Activated T-cell treated with anti-CD3 and anti-CD28 coated beads, Interleukin-2, amount 50 U/mL, for 4 hours (primary cell): ENCODE measurements at regions not wholly inside any gene's neighbourhood (a gene's known extent, or its start where the extent isn't known, plus 50 kb on each side); places are given as distances from the start of the nearest gene placed in this dataset.

Experiments
- ATAC-seq, 2 donors: fragments of 200-7000 bp; cut with Tn5 transposase; one replicate each; pipeline ENCODE4 v1.10.0; 2021
- DNase-seq: peaks from one replicate; pipeline ENCODE4 v3.0.0-alpha.2; 2020
- H3K27me3 Mint-ChIP-seq: one replicate; pipeline ENCODE4 v1.8.0; 2021; ENCODE audit warnings: low read depth, mixed read lengths
- H3K36me3 Mint-ChIP-seq: one replicate; pipeline ENCODE4 v1.8.0; 2022; ENCODE audit warnings: mixed read lengths; ENCODE audit not compliant: insufficient read depth
- H3K4me1 Mint-ChIP-seq: one replicate; pipeline ENCODE4 v1.8.0; 2021; ENCODE audit warnings: low read depth, mixed read lengths
- H3K4me3 Mint-ChIP-seq: one replicate; pipeline ENCODE4 v1.8.0; 2021; ENCODE audit warnings: mild to moderate bottlenecking, moderate library complexity, mixed read lengths
- H3K9me3 Mint-ChIP-seq: one replicate; pipeline ENCODE4 v1.8.0; 2021; ENCODE audit warnings: mixed read lengths

DNA sequence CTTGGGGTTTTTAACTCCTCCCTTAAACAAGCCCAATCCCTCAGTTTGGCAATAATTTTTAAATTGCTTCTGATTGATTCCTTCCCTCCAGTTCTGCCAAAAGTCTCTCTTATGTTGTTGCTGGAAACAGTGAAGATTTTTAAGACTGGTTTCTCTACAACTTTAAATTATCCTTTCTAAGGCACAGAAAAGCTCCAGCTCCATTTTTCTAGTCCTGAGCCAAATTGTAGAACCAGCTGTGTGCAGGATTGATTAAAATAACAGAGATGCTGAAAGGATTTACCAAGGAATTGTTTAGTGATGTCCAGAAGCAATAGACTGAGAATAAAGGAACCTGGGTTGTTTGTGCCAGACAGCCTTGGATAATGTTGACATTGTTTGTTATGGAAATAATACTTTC lies 111.3 kb downstream of the NUDT12 start:
- DNase-seq: no peak
- no peak for ATAC-seq
- Mint-ChIP-seq H3K27me3 (no peaks in the 10 kb centered on the region), H3K4me3 (no peak overlapping the region), H3K4me1 (no peaks in the 10 kb centered on the region), H3K36me3 (no peaks in the 10 kb centered on the region), H3K9me3 (no peaks in the 10 kb centered on the region)

DNA sequence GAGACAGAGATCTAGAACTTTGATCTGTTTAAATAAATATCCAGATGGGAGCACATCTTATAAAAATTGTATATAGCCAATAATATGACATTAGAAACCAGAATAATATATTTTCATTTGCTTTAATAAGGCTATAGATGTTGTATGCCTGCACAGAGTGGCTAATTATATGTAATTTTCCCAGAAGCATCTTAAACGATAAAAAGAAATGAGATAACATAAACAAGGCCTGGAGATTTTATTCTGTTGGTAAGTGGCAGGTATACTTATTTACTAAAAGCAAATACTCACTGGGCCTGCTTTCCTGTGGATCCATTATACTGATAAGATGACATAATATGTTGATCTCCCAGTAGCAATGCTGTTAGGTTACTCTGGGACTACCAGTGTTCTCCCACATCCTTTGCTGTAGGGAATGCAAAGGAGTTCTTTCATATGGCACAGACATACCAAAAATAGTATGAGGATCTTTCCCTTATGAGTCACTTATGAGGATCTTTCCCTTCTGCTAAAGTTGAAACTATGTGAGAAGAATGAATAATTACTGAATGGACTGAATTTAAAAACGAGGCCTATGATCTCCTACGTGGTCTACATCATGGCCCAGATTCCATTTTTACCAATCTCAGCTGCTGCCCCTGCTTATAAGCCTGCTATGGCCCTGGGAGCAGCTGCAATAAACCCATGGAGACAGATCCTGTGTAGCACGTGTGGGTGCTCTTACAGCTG lies 112.1 kb downstream of the NUDT12 start:
- DNase-seq (no peak), ATAC-seq (no peak)
- Mint-ChIP-seq H3K27me3 (no peaks in the 10 kb centered on the region), H3K9me3 (no peaks in the 10 kb centered on the region), H3K4me1 (no peaks in the 10 kb centered on the region), H3K36me3 (no peaks in the 10 kb centered on the region), H3K4me3 (no peak overlapping the region)

DNA sequence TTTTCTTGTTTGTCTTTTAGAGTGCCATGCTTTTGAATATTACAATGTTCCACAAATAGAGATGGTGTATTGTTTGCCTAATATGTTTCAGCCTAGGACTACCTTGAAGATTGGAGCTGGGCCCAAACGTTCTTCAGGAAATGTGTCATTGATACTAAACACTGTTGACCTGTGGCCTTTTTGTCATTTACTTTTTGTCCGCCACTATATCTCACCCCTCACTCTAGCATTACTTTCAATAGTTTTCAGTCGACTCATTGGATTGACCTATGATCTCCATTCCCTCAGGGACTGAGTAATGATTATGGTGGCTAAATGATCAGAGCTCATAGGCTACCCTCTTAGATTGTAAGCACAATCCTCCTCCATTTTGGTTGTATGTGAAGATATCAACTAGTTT lies 115.8 kb downstream of the NUDT12 start:
- Mint-ChIP-seq H3K4me3 (no peak overlapping the region), H3K36me3 (no peaks in the 10 kb centered on the region), H3K27me3 (no peaks in the 10 kb centered on the region), H3K4me1 (no peaks in the 10 kb centered on the region), H3K9me3 (no peaks in the 10 kb centered on the region)
- ATAC-seq (no peak), DNase-seq (no peak)

DNA sequence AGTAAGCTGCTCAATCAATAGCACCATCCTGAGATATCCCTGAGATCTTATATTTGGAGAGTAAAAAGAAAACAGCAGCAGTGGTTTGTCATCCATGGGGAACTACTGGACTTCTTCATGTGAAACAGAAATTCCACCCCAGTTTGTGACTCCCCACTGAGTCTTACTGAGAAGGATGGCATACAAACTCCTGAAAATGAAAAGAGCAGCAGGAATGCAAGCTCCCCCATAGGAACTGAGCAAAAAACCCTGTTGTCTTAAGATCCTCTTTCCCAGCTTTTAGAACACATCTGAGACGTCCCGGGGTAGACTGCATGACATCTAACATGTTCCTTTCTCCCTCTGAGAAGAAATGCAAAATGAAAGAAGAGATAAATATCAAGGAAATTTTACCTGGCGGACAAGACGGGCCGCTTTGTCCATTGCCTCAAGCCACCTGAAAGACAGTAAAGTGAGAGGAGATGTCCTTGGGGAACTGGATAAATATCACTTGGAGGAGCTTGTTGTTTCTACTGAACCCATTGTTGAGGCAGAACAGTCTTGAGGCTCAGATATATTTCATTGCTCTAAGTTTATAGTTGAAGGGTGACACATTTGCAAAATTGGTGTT lies 117.1 kb downstream of the NUDT12 start:
- no peak for DNase-seq
- no peaks in the 10 kb centered on the region for H3K4me1 Mint-ChIP-seq
- H3K4me3 Mint-ChIP-seq: no peak overlapping the region
- H3K36me3 Mint-ChIP-seq: no peaks in the 10 kb centered on the region
- peaks cover 6% of the 10 kb centered on the region for H3K9me3 Mint-ChIP-seq
- no peak for ATAC-seq
- no peaks in the 10 kb centered on the region for H3K27me3 Mint-ChIP-seq

DNA sequence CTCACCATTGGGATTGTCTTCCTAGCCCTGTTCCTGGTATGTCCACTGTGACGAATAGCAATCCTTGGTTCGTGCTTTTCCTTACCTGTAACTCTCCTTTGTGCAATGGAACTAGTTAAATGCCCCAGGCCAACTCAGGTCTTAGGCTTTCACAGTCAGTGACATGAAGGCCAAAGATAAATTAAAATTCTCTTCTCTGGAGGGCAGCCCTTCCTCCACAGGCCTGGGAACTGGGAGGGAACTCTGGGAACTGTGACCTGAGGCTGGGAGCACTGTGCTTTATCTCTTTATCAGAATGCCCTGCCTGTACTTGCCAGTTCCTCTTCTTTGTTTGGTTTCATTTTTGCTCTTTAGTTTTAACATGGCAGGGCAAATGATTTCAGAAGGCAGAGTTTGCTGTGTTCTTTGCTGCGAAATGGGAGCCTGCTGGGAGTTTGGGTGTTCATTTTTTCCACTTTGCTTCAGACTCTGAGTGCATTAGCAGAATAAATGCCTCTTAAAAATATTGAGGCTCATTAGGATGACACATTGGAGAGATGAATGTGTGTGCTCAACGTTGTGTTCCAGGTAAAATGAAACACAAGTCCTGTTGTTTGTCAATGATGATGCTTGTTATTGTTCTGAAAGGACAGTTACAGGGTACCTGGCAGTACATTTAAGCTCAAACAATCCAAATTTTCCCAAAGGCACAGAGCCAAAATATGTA lies 118.1 kb downstream of the NUDT12 start:
- no peak for ATAC-seq
- no peaks in the 10 kb centered on the region for H3K36me3 Mint-ChIP-seq
- H3K27me3 Mint-ChIP-seq: no peaks in the 10 kb centered on the region
- DNase-seq: no peak
- no peaks in the 10 kb centered on the region for H3K4me1 Mint-ChIP-seq
- H3K4me3 Mint-ChIP-seq: no peak overlapping the region
- H3K9me3 Mint-ChIP-seq: peaks cover 16% of the 10 kb centered on the region

DNA sequence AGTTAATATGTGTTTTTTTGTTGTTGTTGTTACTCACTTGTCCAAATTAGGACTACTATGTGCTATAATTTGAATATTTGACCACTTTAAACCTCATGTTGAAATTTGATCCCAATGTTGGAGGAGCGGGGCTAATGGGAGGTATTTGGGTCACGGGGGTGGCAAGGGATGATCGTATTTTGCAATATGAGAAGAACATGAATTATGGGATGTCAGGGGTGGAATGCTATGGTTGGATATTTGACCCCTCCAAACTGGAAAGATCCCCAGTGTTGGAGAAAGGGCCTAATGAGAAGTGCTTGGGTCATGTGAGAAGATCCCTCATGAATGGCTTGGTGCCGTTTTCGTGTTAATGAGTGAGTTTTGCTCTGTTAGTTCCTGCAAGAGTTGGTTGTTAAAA lies 119.8 kb downstream of the NUDT12 start:
- Mint-ChIP-seq H3K4me1 (no peaks in the 10 kb centered on the region), H3K9me3 (peaks cover 26% of the 10 kb centered on the region), H3K36me3 (no peaks in the 10 kb centered on the region), H3K4me3 (no peak overlapping the region), H3K27me3 (no peaks in the 10 kb centered on the region)
- ATAC-seq (no peak), DNase-seq (no peak)

DNA sequence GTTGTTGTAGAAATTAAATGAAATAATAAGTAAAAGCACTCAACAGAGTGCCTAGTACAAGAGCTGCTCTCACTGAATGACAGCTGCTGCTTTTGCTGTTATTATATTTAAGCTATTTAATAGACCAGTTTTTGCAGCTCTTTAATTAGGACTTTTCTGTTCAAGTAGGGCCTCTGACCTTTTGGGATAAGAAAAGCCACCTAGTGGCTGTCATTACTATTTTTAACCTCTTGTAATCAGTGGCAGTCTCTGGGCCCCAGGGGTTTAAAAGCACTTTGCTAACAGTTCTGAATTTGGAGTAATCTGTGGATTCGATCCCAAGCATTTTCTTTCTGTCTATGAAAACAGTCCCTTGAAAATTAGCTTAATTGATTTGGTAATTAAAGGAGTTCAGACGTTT lies 121.1 kb downstream of the NUDT12 start:
- no peaks in the 10 kb centered on the region for H3K4me1 Mint-ChIP-seq
- ATAC-seq (no peak), DNase-seq (no peak)
- no peaks in the 10 kb centered on the region for H3K27me3 Mint-ChIP-seq
- peaks cover 26% of the 10 kb centered on the region for H3K9me3 Mint-ChIP-seq
- no peak overlapping the region for H3K4me3 Mint-ChIP-seq
- H3K36me3 Mint-ChIP-seq: no peaks in the 10 kb centered on the region

DNA sequence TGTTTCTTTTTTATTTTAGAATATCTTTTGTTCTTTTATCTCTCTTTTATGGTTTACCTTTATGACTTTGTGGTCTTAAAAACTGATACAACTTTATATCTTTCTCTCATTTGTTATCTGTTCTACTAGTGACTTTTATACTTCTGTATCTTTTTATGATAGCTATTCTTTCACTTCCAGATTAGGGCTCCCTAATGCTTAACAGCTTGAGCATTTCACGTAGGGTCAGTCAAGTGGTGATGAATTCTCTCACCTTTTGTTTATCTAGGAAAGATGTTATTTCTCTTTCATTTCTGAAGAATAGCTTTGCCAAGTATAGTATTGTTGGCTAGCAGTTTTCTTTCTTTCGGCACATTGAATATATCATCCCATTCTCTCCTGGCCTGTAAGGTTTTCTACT lies 123.6 kb downstream of the NUDT12 start:
- no peak for DNase-seq
- no peak overlapping the region for H3K4me3 Mint-ChIP-seq
- no peak for ATAC-seq
- H3K36me3 Mint-ChIP-seq: no peaks in the 10 kb centered on the region
- H3K4me1 Mint-ChIP-seq: no peaks in the 10 kb centered on the region
- peaks cover 26% of the 10 kb centered on the region for H3K9me3 Mint-ChIP-seq
- no peaks in the 10 kb centered on the region for H3K27me3 Mint-ChIP-seq

DNA sequence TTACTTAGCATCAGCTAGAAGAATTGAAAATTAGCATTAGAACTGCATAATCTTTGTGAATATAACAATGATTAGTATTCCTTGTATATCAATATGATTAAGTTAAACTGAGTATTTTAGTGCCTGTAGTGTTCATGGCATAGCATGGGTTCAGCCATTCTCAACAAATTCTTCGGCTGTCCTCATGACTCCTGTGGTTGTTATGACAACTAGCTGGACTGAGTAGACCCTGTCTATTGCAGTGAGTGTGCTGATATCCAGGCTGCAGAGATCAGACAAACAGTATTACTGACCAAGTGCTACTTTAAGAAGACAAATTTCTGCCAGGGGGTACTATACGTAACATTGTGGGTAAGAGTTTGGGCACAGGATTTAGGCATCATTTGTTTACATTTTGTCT lies 125.9 kb downstream of the NUDT12 start:
- DNase-seq (no peak), ATAC-seq (no peak)
- Mint-ChIP-seq H3K9me3 (peaks cover 26% of the 10 kb centered on the region), H3K36me3 (no peaks in the 10 kb centered on the region), H3K4me1 (no peaks in the 10 kb centered on the region), H3K27me3 (no peaks in the 10 kb centered on the region), H3K4me3 (no peak overlapping the region)

DNA sequence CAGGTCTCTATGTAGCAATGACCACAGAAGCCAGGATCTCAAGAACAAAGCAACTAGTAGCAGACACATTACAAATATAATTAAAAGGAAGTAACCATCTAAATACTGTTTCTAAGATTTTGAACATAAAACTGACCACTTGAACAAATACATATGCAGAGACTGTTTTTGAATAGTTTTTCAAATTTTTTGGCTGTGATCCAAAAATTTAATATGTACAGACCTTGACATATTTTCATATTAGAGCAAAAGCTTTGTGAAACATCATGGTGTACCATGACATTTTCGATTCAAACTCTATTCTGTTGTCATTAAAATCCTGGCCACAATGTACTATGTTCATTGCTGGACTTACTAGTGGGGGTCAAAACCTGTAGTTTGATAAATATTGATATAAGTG lies 126.5 kb downstream of the NUDT12 start:
- Mint-ChIP-seq H3K4me1 (no peaks in the 10 kb centered on the region), H3K4me3 (no peak overlapping the region), H3K36me3 (no peaks in the 10 kb centered on the region), H3K9me3 (peaks cover 26% of the 10 kb centered on the region), H3K27me3 (no peaks in the 10 kb centered on the region)
- DNase-seq: no peak
- ATAC-seq: no peak

DNA sequence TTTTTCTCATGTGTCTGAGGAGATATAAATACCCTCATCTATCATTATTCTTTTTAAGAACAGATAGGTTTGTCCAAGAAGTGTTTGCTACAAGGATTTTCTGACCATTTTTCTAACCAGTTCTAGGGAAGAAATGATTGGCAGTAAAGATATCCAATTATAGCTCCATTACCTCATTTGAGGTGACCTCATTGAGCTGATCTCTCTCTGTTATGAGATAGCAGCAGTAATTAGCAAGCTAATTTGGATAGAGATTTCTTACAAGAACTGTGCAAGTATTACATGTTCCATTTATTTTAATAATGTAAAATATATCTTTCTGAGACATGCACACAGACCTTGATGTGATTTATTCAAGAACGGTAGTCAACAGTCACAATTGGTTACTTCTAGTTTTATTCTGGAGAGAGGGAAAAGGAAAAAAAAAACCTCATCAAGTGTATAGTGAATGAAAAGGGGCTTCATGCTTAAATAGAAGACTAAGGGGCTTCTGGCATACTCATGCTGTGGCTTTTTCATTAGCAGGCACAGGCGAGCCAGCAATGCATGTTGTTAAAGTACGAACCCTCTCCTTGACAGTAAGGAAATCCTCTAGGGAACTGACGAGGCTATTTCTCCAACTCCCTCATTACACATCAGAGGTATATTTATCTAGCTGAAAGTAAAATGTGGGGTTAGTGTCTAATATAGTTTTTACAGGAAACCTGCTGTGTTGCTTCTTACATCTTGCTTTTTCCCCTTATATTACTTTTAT lies 127.3 kb downstream of the NUDT12 start:
- DNase-seq (no peak), ATAC-seq (no peak)
- H3K27me3 Mint-ChIP-seq: no peaks in the 10 kb centered on the region
- no peaks in the 10 kb centered on the region for H3K36me3 Mint-ChIP-seq
- H3K9me3 Mint-ChIP-seq: peaks cover 18% of the 10 kb centered on the region
- H3K4me1 Mint-ChIP-seq: no peaks in the 10 kb centered on the region
- no peak overlapping the region for H3K4me3 Mint-ChIP-seq

DNA sequence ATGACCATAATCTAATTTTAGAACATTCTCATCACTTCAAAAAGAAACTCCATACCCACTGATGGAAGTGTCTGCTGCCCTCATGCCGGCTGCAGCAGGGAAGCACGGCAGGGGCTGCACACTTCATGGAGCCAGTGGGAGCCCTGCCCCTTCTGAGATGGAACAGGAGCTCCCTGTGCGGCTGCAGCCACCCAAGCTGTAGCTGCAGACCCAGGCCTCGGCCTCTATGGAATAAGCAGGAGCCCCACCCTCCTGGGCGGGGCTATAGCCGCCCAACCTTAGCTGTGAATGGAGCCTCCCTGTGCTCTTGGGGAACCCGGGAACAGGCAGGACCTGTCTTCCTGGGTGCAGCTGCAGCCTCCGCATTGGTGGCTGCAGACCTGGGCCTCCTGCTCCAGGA lies 128.5 kb downstream of the NUDT12 start:
- no peaks in the 10 kb centered on the region for H3K27me3 Mint-ChIP-seq
- ATAC-seq (no peak), DNase-seq (no peak)
- peaks cover 7% of the 10 kb centered on the region for H3K9me3 Mint-ChIP-seq
- no peak overlapping the region for H3K4me3 Mint-ChIP-seq
- H3K36me3 Mint-ChIP-seq: no peaks in the 10 kb centered on the region
- no peaks in the 10 kb centered on the region for H3K4me1 Mint-ChIP-seq

DNA sequence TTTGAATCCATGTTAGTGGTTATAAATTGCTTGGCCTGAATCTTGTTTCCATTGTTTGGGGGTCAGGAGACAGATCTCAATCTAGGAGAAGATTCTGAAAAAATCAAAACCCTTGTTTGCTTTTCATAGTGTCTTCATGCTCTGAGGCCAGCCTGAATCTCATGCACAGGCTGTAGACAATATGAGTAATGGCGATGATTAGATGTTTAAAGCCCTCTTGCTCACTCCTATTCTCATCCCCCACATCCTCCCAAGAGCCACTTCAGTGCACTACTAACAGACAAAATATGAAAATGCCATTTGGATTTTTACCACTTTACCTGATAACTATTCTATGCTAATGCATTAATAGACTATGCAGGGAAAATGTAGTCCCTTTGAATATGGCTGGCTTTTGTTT lies 129.4 kb downstream of the NUDT12 start:
- H3K4me1 Mint-ChIP-seq: no peaks in the 10 kb centered on the region
- no peak for DNase-seq
- no peak for ATAC-seq

DNA sequence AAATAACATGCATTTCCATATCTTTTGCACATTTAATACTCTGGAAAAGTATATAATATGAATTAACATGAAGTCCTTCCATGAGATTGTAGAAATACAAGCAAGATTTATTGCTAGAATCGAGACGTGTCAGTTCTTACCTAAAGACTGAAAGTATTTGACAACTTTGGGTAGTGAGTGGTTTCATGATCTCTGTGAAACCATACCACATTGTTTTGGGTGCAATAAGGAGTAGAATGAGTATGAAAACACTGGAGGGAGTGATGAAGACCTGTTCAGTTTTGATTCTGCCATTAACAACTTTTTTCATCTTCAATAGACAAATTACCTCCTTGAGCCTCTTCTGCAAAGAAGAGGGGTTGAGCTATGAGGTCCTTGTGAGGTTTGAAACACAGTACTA lies 133.7 kb downstream of the NUDT12 start:
- Mint-ChIP-seq H3K36me3 (no peaks in the 10 kb centered on the region), H3K9me3 (no peaks in the 10 kb centered on the region), H3K27me3 (no peaks in the 10 kb centered on the region), H3K4me1 (no peaks in the 10 kb centered on the region), H3K4me3 (no peak overlapping the region)
- DNase-seq (no peak), ATAC-seq (no peak)

More for the DNA sequence above, 129.4 kb downstream of the NUDT12 start:
- Mint-ChIP-seq H3K36me3 (no peaks in the 10 kb centered on the region), H3K9me3 (no peaks in the 10 kb centered on the region), H3K27me3 (no peaks in the 10 kb centered on the region), H3K4me3 (no peak overlapping the region)
